ENCODE measurements at regions not wholly inside any gene's neighbourhood (a gene's known extent, or its start where the extent isn't known, plus 50 kb on each side); places are given as distances from the start of the nearest gene placed in this dataset.
"Not testable (repeated sequence)": the region's sequence is repeated elsewhere in the genome, so short reads cannot be mapped to it uniquely, and the experiment has no call there.

DNA sequence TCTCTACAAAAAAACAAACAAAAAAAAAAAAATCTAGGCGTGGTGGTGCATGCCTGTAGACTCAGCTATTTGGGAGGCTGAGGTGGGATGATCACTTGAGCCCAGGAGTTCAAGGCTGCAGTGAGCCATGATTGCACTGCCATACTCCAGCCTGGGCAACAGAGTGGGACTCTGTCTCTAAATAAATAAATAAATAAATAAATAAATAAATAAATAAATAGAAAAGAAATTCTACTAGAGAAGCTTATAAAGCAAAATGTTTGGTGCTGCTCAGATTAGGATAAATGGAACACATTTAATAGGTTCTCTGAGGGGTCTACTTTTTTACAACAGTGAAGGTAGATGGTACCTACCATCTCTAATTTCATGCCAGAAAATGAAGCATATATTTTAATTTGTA is 507.5 kb downstream of the STK39 start:
- TF ChIP-seq, protein P1, sequence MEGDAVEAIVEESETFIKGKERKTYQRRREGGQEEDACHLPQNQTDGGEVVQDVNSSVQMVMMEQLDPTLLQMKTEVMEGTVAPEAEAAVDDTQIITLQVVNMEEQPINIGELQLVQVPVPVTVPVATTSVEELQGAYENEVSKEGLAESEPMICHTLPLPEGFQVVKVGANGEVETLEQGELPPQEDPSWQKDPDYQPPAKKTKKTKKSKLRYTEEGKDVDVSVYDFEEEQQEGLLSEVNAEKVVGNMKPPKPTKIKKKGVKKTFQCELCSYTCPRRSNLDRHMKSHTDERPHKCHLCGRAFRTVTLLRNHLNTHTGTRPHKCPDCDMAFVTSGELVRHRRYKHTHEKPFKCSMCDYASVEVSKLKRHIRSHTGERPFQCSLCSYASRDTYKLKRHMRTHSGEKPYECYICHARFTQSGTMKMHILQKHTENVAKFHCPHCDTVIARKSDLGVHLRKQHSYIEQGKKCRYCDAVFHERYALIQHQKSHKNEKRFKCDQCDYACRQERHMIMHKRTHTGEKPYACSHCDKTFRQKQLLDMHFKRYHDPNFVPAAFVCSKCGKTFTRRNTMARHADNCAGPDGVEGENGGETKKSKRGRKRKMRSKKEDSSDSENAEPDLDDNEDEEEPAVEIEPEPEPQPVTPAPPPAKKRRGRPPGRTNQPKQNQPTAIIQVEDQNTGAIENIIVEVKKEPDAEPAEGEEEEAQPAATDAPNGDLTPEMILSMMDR (IDR thresholded peaks at IDR 0.05) = not testable (repeated sequence)
- TF ChIP-seq POLR2A (IDR thresholded peaks at IDR 0.05) = not testable (repeated sequence)
